GM18951 (cell line): ENCODE measurements at regions not wholly inside any gene's neighbourhood (a gene's known extent, or its start where the extent isn't known, plus 50 kb on each side); places are given as distances from the start of the nearest gene placed in this dataset.

Source experiments
- POLR2A ChIP-seq: IDR thresholded peaks from 4 replicates; pipeline ENCODE4 v1.6.1; 2011; ENCODE audit warnings: mild to moderate bottlenecking; ENCODE audit not compliant: insufficient read length, insufficient read depth; ENCODE audit errors: extremely low read depth
- in situ Hi-C: fragments of 300-500 bp; cut with MboI; formaldehyde crosslinking; loops from one replicate; pipeline ENCODE4 v1.12.0; 2022; ENCODE audit warnings: low sequenced_read_pairs, mixed read lengths, inconsistent platforms; ENCODE audit not compliant: unreplicated experiment

DNA sequence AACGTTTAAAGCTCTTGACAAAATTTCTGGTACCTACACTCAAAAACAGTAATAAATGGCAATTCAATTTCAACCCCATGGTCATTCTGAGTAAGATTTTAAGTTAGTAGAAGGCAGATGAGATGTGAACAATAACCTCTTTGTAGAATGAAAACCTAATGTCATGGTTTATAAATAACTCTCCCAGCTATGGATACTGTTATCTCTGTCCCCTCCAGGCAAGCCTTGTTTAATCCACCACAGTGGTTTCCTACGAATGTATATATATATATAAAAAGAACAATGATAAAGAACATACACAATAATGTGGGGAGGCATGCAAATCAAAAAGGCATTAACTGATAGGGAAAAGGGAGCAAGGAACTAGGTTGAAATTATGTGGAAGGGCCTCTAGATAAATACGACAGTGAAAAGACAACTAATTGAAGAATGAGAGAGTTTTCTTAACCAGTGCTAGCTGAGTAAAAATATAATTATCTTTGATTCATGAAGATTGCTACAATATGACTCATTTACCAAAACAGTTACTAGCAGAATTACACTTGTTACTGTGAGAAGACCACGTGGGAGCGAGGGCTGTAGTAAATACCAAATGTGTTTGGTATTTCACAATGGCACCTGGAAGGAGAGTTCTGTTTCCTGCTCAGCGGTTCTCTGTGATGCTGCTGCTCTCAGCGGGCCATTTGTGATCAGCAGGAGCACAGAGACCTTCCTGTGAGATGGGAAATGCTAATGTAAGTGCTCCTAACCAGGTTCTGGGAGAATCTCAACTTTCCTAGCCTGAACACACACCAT, 173.7 kb downstream of the MBOAT1 start:
- in situ Hi-C loops = loop anchor here (25.0 kb wide), 1 partner anchor 1026 kb away; no protein-coding TSS in a partner anchor
- no peak for TF ChIP-seq POLR2A

DNA sequence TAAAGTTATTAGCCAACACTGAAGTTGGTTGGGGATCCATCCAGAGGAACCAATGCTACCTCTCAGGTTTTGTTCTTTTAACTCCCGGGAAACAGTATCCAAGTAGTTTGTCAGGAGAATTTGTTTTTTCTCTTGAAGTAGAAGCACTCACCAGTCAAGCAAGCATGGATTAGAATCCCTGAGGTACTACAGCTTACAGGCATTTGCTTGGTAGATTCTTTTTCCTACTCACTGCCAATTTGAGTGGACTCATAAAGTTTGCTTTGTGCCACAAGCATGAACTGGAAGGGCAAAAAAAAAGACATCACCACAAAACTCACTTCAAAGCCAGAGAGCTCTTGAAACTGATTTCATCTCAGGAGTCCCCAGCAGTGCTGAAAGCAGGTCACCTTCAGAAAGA, 167.4 kb downstream of the MBOAT1 start:
- no peak for TF ChIP-seq POLR2A

More for the DNA sequence above, 167.4 kb downstream of the MBOAT1 start:
- in situ Hi-C loops = loop anchor here (25.0 kb wide), 1 partner anchor 1033 kb away; no protein-coding TSS in a partner anchor
